HG03442 (cell line): ENCODE measurements at regions not wholly inside any gene's neighbourhood (a gene's known extent, or its start where the extent isn't known, plus 50 kb on each side); places are given as distances from the start of the nearest gene placed in this dataset.

Experiments
- ATAC-seq: cut with Tn5 transposase; IDR thresholded peaks from one replicate; pipeline ENCODE4 v1.9.1; 2021; ENCODE audit warnings: mild to moderate bottlenecking, moderate library complexity; ENCODE audit not compliant: unreplicated experiment

- no peak for ATAC-seq
Observed at GRCh38 chr11:28525636-28526405, 417.6 kb downstream of the METTL15 start.

GRCh38 chr11:28524098-28524497 is 415.9 kb downstream of the METTL15 start:
- no peak for ATAC-seq

GRCh38 chr11:28521075-28521474 is 412.9 kb downstream of the METTL15 start:
- no peak for ATAC-seq

- ATAC-seq = no peak
Observed at GRCh38 chr11:28520291-28520690, 412.1 kb downstream of the METTL15 start.

GRCh38 chr11:28518825-28519224 is 410.6 kb downstream of the METTL15 start:
- no peak for ATAC-seq

GRCh38 chr11:28517621-28518020 is 409.4 kb downstream of the METTL15 start:
- no peak for ATAC-seq

GRCh38 chr11:28514391-28514790 is 406.2 kb downstream of the METTL15 start:
- no peak for ATAC-seq

GRCh38 chr11:28512143-28512756 is 404.1 kb downstream of the METTL15 start:
- no peak for ATAC-seq

GRCh38 chr11:28505232-28505631 is 397.0 kb downstream of the METTL15 start:
- no peak for ATAC-seq

GRCh38 chr11:28504555-28505110 is 396.4 kb downstream of the METTL15 start:
- no peak for ATAC-seq

GRCh38 chr11:28495333-28495732 is 387.1 kb downstream of the METTL15 start:
- no peak for ATAC-seq

GRCh38 chr11:28491431-28491830 is 383.2 kb downstream of the METTL15 start:
- no peak for ATAC-seq

- no peak for ATAC-seq
Observed at GRCh38 chr11:28490773-28491382, 382.7 kb downstream of the METTL15 start.

GRCh38 chr11:28488336-28488735 is 380.1 kb downstream of the METTL15 start:
- no peak for ATAC-seq

- ATAC-seq = no peak
Observed at GRCh38 chr11:28483072-28483867, 375.1 kb downstream of the METTL15 start.

- no peak for ATAC-seq
Observed at GRCh38 chr11:28482666-28483065, 374.5 kb downstream of the METTL15 start.

- no peak for ATAC-seq
Observed at GRCh38 chr11:28481616-28482480, 373.7 kb downstream of the METTL15 start.

GRCh38 chr11:28480406-28480805 is 372.2 kb downstream of the METTL15 start:
- ATAC-seq = no peak

- no peak for ATAC-seq
Observed at GRCh38 chr11:28476864-28477263, 368.7 kb downstream of the METTL15 start.

- no peak for ATAC-seq
Observed at GRCh38 chr11:28476049-28476448, 367.9 kb downstream of the METTL15 start.
